Bone marrow (tissue), 2 donors: ENCODE measurements at regions not wholly inside any gene's neighbourhood (a gene's known extent, or its start where the extent isn't known, plus 50 kb on each side); places are given as distances from the start of the nearest gene placed in this dataset.

Source experiments
- DNase-seq, 2 donors: peaks; one replicate each; lab custom pipeline; 2025; lab: John Stamatoyannopoulos, UW

DNA sequence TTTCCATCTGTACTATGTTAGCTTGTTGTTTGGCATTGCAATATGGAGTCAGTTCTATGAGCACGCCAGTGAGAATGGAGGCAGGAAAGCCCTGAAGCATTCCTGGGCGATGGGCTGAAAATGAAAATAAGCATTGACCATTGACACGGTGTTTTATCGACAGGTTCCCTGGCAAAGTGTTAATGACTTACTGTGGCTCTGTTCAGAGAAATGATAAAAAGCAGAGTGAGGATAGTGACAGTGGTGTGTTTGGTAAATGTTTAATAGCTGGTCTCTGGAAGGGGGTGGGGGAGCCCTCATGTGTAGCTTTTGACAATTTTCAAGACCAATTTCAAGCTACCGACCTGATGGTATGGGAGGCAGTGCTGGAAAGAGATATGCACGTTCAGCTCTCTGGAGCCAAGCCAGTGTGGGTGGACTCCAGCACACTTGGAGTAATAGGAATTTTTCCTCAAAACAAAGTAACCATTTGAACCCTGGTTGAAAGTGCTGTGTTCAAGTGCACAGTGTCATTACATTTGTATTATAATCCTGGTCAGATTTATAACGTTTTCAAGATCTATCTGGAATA lies 341.7 kb upstream of the ROBO2 start:
- DNase-seq = no peak

DNA sequence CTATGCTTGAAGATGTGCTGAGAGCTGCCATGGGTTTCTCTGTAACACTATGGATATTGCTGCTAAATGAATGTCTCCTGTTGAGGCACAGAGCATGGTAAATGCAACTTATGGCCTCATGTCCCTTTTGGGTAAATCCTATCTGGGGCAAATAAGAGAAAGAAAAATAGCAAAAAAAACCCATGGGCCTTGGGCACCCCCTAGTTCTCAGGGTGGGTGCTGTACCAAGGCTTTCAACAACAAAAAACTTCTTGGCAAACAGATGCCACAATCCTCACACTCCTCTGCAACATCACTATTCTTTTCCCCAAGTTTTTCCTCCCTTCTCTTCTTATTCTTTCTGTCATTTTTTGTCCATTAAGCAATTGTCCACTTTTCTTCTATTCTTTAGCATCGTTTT lies 340.1 kb upstream of the ROBO2 start:
- no peak for DNase-seq

DNA sequence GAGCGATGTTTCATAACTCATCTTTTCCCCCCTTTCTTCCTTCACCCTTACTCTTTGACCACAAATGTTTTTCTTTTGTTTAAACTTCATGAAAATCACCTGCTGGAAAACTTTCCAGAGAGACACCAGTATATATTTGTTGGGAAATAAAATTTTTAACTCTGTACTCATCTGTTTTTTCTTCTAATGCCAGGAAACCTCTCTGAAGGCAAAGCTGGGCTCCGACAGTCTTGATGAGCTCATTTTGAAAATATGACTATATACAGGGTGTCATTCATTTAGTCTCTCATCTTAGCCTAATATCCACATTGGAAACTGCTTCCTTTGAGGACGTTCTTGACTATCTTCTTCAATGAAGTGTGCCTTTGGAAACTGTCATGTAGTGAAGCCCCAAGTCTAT lies 339.6 kb upstream of the ROBO2 start:
- DNase-seq = no peak

DNA sequence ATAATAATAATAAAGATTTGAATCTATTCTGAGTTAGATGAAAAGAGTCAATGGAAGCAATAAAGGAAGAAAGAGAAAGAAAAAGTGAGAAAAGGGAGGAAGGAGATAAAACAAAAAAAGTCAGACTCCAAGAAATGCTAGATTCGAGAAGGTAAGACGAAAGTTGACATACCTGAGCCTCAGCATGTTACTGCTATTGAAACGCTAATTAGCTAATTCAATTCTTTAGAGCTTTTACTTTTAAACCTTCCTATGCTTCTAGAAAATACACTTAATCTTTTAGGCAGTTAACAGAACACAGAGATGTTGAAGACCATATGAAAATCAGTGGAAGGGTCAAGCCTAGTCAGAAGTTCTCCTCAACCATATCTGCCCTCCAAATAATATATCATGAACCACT lies 337.2 kb upstream of the ROBO2 start:
- DNase-seq = no peak

- DNase-seq = no peak
These were observed 324.5 kb upstream of the ROBO2 start for GRCh38 chr3:76715426-76715825.

GRCh38 chr3:76723366-76723765 lies 316.5 kb upstream of the ROBO2 start:
- no peak for DNase-seq

DNA sequence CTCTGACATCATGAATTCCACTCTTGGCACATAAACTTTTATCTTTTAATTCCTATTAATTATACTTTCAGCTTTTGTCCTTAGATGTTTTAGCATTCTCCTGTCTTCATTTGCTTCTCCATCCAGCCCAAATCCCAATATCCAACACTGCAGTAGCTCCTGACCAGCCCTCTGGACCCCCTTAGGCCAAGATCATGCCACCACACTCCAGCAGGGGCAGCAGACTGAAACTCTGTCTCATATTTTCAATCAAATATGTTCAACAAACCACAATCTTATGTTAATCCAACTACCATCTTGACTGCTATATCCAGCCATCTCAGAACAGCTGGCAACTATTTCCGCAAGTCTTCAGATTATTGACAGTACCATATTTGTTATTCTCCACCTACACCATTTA lies 315.8 kb upstream of the ROBO2 start:
- DNase-seq = no peak

DNA sequence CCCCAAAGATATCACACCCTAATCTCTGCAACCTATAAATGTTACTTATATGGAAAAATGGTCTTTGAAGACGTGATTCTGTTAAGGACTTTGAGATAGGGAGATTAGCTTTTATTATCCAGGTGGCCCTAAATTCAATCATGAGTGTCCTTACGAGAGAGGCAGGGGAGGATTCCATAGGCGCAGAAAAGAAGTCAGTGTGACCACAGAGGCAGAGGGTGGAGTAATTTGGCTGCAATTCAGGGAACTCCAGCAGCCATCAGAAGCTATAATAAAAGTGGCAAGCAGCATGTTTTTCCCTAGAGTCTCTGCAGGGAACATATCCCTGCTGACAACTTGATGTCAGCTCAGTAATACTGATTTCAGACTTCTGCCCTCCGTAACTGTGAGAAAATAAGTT lies 315.2 kb upstream of the ROBO2 start:
- no peak for DNase-seq

GRCh38 chr3:76726034-76726433 lies 313.9 kb upstream of the ROBO2 start:
- no peak for DNase-seq

DNA sequence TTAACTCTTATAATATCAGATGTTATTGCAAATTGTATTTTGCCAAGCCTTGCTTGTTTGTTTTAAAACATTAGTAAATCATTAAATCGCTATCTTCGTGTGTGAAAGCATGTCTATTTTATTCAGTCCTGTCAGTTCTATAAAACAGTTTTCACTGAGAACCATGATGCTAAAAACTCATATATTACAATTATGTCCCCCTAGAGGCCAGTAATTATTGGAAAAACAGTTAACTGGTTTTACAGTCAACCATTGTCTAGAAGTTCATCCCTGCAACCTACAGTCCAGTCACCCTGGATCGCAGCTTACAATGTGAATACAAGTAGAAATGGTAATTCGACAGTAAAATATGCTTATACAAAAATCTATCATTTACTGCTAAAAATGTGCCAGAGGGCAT lies 311.5 kb upstream of the ROBO2 start:
- DNase-seq = no peak

- no peak for DNase-seq
These were observed 308.4 kb upstream of the ROBO2 start for GRCh38 chr3:76731471-76731870.

DNA sequence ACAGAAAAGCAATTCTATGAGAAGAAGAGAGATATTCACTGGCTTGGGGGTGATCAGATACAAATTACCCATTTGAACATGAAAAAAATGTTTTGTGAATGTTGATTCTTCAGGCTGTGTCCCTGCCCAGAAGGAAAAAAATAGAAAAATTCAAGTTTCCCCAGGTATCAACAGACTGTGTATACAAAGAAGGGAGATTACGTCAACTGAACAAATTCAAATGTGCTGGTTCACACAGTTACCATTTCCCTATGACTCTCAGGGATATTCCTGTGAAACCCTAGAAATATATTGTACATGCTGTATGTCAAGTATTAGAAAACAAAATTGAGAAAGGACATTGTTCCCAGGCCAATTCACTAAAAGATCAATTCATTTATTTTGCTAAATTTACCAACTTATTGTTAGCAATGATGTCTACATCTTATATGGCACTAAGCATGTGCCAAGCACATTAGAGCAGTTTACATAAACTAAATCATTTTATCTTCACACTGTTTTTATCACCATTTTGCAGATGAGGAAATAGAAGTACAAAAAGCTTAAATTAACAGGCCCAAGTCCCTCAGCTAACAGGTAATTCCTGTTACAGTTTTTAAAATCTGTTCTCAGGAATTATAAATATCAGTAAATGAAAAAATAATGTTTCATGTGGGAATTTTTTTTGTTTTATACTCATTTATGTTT lies 306.7 kb upstream of the ROBO2 start:
- DNase-seq = no peak

DNA sequence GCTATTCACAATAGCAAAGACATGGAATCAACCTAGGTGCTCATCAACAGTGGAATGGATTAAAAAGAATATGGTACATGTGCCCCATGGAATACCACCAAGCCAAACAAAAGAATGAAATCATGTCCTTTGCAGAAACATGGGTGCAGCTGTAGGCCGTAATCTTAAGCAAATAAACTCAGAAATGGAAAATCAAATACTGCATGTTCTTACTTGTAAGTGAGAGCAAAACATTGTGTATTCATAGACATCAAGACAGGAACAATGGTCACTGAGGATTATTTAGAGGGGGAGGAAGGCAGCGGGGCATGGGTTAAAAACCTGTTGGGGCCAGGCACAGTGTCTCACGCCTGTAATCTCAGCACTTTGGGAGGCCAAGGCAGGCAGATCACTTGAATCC lies 304.7 kb upstream of the ROBO2 start:
- no peak for DNase-seq

DNA sequence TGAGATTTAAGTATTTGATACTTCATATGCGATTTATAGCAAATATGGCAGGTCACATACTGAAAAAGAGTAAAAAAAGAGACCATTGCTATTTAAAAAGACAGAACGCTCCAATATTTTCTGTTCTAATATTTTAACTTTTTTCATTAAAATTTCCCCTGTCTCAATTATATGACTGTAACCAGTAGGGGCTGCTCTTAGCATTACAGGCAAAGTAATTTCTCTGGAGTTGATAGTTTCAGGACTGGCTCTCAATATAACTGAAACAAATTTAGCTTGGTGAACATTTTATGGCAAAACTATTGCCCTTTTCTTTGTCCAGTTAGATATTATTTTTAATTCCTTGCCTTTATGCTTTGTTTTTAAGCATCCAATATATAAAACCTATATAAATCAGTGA lies 286.3 kb upstream of the ROBO2 start:
- no peak for DNase-seq

DNA sequence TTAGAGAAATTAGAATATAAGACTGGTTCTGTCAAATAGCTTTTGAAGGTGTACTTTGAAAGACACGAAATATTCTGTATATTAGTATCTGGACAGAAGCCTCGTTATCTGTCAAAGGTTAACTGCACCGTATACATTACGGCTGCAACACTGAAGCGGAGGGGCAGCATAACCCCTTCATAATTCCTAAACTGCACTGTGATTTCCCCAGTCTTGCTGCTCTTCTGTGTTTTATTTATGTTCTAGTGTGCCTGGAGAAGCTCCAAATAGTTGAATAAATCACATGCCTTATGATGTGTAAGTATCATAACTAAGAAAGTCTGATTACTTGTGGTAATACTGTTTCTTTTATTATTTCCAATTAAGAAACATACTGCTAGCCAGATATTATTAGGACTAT lies 285.7 kb upstream of the ROBO2 start:
- no peak for DNase-seq

DNA sequence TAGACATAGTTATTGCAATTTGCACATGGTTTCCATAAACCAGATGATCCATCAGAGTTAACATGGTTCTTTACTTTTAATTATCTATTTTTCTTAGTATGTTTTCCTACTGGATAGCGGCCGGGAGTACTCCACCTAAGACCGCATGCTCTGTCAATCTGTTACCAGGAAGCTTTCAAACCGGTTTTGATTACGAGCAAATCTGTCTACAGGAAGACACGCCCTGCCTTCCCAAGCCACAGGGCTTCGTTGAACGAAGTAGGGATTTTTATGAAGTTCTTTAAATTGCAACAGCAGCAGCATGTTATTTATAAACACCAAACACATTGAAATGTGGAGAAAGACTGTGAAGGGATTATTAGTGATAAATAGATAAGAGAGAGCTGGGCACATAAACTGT lies 283.3 kb upstream of the ROBO2 start:
- DNase-seq = no peak

GRCh38 chr3:76760336-76760735 lies 279.6 kb upstream of the ROBO2 start:
- DNase-seq = no peak

- no peak for DNase-seq
These were observed 274.4 kb upstream of the ROBO2 start for GRCh38 chr3:76765511-76765910.

- DNase-seq = no peak
These were observed 271.0 kb upstream of the ROBO2 start for GRCh38 chr3:76768912-76769311.

GRCh38 chr3:76776927-76777326 lies 263.0 kb upstream of the ROBO2 start:
- DNase-seq = no peak

DNA sequence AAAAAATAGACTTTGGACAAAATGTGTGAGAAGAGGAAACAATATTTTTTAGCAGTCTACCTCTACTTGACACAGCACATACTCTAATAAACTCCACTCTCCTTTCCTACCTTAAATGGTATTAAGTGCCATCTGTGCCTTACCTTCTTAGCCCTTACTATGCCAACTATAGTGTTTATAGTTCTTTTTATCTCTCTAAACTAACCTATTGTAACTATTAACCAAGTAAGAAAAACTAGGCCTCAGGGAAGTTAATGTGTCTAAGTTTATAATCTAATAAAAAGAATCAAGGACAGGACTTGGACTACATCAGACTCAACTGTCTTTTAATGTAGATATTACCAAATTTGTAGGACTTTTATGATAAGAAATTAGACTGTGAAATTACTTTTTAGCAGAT lies 251.7 kb upstream of the ROBO2 start:
- DNase-seq = no peak

- DNase-seq = no peak
These were observed 250.7 kb upstream of the ROBO2 start for GRCh38 chr3:76789237-76789636.

- DNase-seq = no peak
These were observed 228.5 kb upstream of the ROBO2 start for GRCh38 chr3:76811418-76811817.

DNA sequence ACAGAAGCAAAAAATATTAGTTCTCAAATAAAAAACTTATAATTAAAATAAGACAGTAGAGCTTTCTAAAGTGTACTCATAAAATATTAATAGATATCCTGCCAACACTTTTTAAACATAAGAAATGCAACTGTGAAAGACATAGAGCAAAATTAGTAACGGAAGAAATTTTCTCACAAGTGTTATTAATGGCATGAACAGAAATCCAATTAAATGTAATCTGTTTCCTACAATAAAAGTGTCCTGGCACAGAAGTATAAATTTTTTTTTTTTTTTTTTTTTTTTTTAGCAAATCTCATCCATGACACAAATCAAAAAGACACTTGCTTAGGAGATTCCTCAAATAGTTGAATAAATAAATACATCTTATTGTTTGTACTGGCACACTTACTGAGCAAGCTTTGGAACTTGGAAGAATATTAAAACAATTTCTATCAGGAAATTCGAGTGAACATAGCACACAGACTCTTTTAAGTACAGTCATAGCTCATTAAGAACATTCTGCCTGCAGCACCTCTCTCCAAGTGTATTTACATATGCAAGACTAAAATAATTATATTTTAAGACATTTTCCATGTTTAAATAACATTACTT lies 227.2 kb upstream of the ROBO2 start:
- no peak for DNase-seq
